ENCODE measurements at regions not wholly inside any gene's neighbourhood (a gene's known extent, or its start where the extent isn't known, plus 50 kb on each side); places are given as distances from the start of the nearest gene placed in this dataset.

- Mint-ChIP-seq H3K4me3 (ENCODE audit: unreplicated experiment) (no peak overlapping the region), H3K4me1 (ENCODE audit: unreplicated experiment) (peaks cover 43% of the 10 kb centered on the region), H3K27ac (ENCODE audit: unreplicated experiment) (peak overlapping the region; percentile 4), H3K9me3 (ENCODE audit: unreplicated experiment) (no peaks in the 10 kb centered on the region), H3K36me3 (ENCODE audit: unreplicated experiment) (no peaks in the 10 kb centered on the region), H3K27me3 (ENCODE audit: unreplicated experiment) (no peaks in the 10 kb centered on the region)
- TF ChIP-seq CTCF (IDR thresholded peaks at IDR 0.05) = no peak
- DNase-seq (ENCODE audit: extremely low spot score, unreplicated experiment) = no peak
Measured at GRCh38 chr17:69605571-69605970, 191.1 kb downstream of the MAP2K6 start.

GRCh38 chr17:69606142-69606800 lies 191.8 kb downstream of the MAP2K6 start:
- no peak overlapping the region for H3K4me3 Mint-ChIP-seq (ENCODE audit: unreplicated experiment)

GRCh38 chr17:69607162-69607834 lies 192.8 kb downstream of the MAP2K6 start:
- Mint-ChIP-seq H3K36me3 (ENCODE audit: unreplicated experiment) (no peaks in the 10 kb centered on the region), H3K27me3 (ENCODE audit: unreplicated experiment) (no peaks in the 10 kb centered on the region), H3K4me1 (ENCODE audit: unreplicated experiment) (peaks cover 43% of the 10 kb centered on the region), H3K4me3 (ENCODE audit: unreplicated experiment) (no peak overlapping the region), H3K9me3 (ENCODE audit: unreplicated experiment) (no peaks in the 10 kb centered on the region), H3K27ac (ENCODE audit: unreplicated experiment) (peak overlapping the region; percentile 69)
- peak; percentile 93 for TF ChIP-seq CTCF (IDR thresholded peaks at IDR 0.05)
- no peak for DNase-seq (ENCODE audit: extremely low spot score, unreplicated experiment)

More at GRCh38 chr17:69606142-69606800, 191.8 kb downstream of the MAP2K6 start:
- TF ChIP-seq CTCF (IDR thresholded peaks at IDR 0.05) = no peak
- peaks cover 43% of the 10 kb centered on the region for H3K4me1 Mint-ChIP-seq (ENCODE audit: unreplicated experiment)
- peak overlapping the region; percentile 4 for H3K27ac Mint-ChIP-seq (ENCODE audit: unreplicated experiment)
- no peaks in the 10 kb centered on the region for H3K27me3 Mint-ChIP-seq (ENCODE audit: unreplicated experiment)
- H3K9me3 Mint-ChIP-seq (ENCODE audit: unreplicated experiment) = no peaks in the 10 kb centered on the region
- no peak for DNase-seq (ENCODE audit: extremely low spot score, unreplicated experiment)
- H3K36me3 Mint-ChIP-seq (ENCODE audit: unreplicated experiment) = no peaks in the 10 kb centered on the region

- Mint-ChIP-seq H3K4me1 (ENCODE audit: unreplicated experiment) (peaks cover 43% of the 10 kb centered on the region), H3K9me3 (ENCODE audit: unreplicated experiment) (no peaks in the 10 kb centered on the region), H3K36me3 (ENCODE audit: unreplicated experiment) (no peaks in the 10 kb centered on the region), H3K4me3 (ENCODE audit: unreplicated experiment) (no peak overlapping the region), H3K27me3 (ENCODE audit: unreplicated experiment) (no peaks in the 10 kb centered on the region), H3K27ac (ENCODE audit: unreplicated experiment) (peak overlapping the region; percentile 84)
- TF ChIP-seq CTCF (IDR thresholded peaks at IDR 0.05) = no peak
- DNase-seq (ENCODE audit: extremely low spot score, unreplicated experiment) = no peak
Measured at GRCh38 chr17:69608141-69608540, 193.6 kb downstream of the MAP2K6 start.

- Mint-ChIP-seq H3K4me3 (ENCODE audit: unreplicated experiment) (no peak overlapping the region), H3K36me3 (ENCODE audit: unreplicated experiment) (no peaks in the 10 kb centered on the region), H3K27ac (ENCODE audit: unreplicated experiment) (peak overlapping the region; percentile 84), H3K27me3 (ENCODE audit: unreplicated experiment) (no peaks in the 10 kb centered on the region), H3K9me3 (ENCODE audit: unreplicated experiment) (no peaks in the 10 kb centered on the region), H3K4me1 (ENCODE audit: unreplicated experiment) (peaks cover 43% of the 10 kb centered on the region)
- TF ChIP-seq CTCF (IDR thresholded peaks at IDR 0.05) = no peak
- DNase-seq (ENCODE audit: extremely low spot score, unreplicated experiment) = no peak
Measured at GRCh38 chr17:69608808-69609472, 194.4 kb downstream of the MAP2K6 start.

All from osteocyte (in vitro differentiated cells).